IMR-90 (cell line): ENCODE measurements at regions not wholly inside any gene's neighbourhood (a gene's known extent, or its start where the extent isn't known, plus 50 kb on each side); places are given as distances from the start of the nearest gene placed in this dataset.

Experiments used
- ATAC-seq: fragments of 200-7000 bp; cut with Tn5 transposase; 2 replicates; pipeline ENCODE4 v1.9.1; 2020; ENCODE audit warnings: low read depth, mild to moderate bottlenecking, moderate library complexity
- BruUV-seq: library from RNA; stranded (reverse); fragments of 400-500 nt; replicated peaks from 2 replicates; lab custom pipeline; 2021; lab: Mats Ljungman, UMichigan
- CTCF ChIA-PET: fragments of 300-600 bp; formaldehyde crosslinking; extraction: SDS; loops from one replicate; lab custom pipeline; 2021; ENCODE audit warnings: antibody characterized with exemption; lab: Yijun Ruan, JAX
- POLR2A ChIA-PET: fragments of 300-600 bp; sonication (Branson Sonifier 250); formaldehyde crosslinking; loops from one replicate; lab custom pipeline; 2022; ENCODE audit warnings: antibody characterized with exemption; ENCODE audit not compliant: unreplicated experiment; lab: Charles Lee
- DNase-seq: peaks from one replicate; pipeline ENCODE4 v3.0.0; 2013
- H2AFZ ChIP-seq: replicated peaks from 2 replicates; pipeline ENCODE3; 2013; ENCODE audit warnings: low read length, mild to moderate bottlenecking; ENCODE audit not compliant: poor library complexity
- H2AK5ac ChIP-seq: 2 replicates; pipeline ENCODE4 v1.6.1; 2013; ENCODE audit warnings: low read depth, low read length, inconsistent platforms
- H2AK9ac ChIP-seq: replicated peaks from 2 replicates; pipeline ENCODE3; 2013; ENCODE audit warnings: mild to moderate bottlenecking, low read depth, low read length, moderate library complexity; ENCODE audit not compliant: poor library complexity
- H2BK120ac ChIP-seq: 2 replicates; pipeline ENCODE4 v1.6.1; 2013; ENCODE audit warnings: low read depth, low read length, inconsistent platforms
- H2BK15ac ChIP-seq: 3 replicates; pipeline ENCODE4 v1.6.1; 2013; ENCODE audit warnings: low read depth, low read length, inconsistent platforms
- H2BK20ac ChIP-seq: 2 replicates; pipeline ENCODE4 v1.6.1; 2013; ENCODE audit warnings: low read depth, mild to moderate bottlenecking, inconsistent platforms, low read length, moderate library complexity
- H2BK5ac ChIP-seq: 2 replicates; pipeline ENCODE4 v1.6.1; 2013; ENCODE audit warnings: mild to moderate bottlenecking, low read depth, low read length, inconsistent platforms; ENCODE audit not compliant: poor library complexity, severe bottlenecking
- H3K14ac ChIP-seq: replicated peaks from 2 replicates; pipeline ENCODE4 v1.6.1; 2013; ENCODE audit warnings: low read depth, low read length, inconsistent platforms
- H3K18ac ChIP-seq: 2 replicates; pipeline ENCODE4 v1.6.1; 2013; ENCODE audit warnings: low read depth, low read length, control low read depth
- H3K23ac ChIP-seq: 2 replicates; pipeline ENCODE4 v1.6.1; 2013; ENCODE audit warnings: low read depth, low read length, inconsistent platforms
- H3K27ac ChIP-seq: 2 replicates; pipeline ENCODE4 v1.5.1; 2013; ENCODE audit warnings: mild to moderate bottlenecking, control low read depth, low read length; ENCODE audit not compliant: insufficient read depth
- H3K27me3 ChIP-seq: 2 replicates; pipeline ENCODE4 v1.6.1; 2013; ENCODE audit warnings: low read length; ENCODE audit not compliant: control insufficient read depth, insufficient read depth
- H3K36me3 ChIP-seq: 2 replicates; pipeline ENCODE4 v1.6.1; 2013; ENCODE audit warnings: low read length, mixed read lengths; ENCODE audit not compliant: control insufficient read depth, insufficient read depth
- H3K4ac ChIP-seq: 2 replicates; pipeline ENCODE4 v1.6.1; 2013; ENCODE audit warnings: low read depth, low read length, inconsistent platforms
- H3K4me1 ChIP-seq: 2 replicates; pipeline ENCODE4 v1.6.1; 2013; ENCODE audit warnings: low read length, mixed read lengths; ENCODE audit not compliant: control insufficient read depth, insufficient read depth
- H3K4me2 ChIP-seq: 2 replicates; pipeline ENCODE4 v1.6.1; 2013; ENCODE audit warnings: low read depth, mild to moderate bottlenecking, control low read depth, low read length, moderate library complexity
- H3K4me3 ChIP-seq: 2 replicates; pipeline ENCODE4 v1.5.1; 2013; ENCODE audit warnings: low read depth, mild to moderate bottlenecking, control low read depth, low read length, moderate library complexity; ENCODE audit not compliant: insufficient read depth
- H3K56ac ChIP-seq: 2 replicates; pipeline ENCODE4 v1.6.1; 2013; ENCODE audit warnings: low read length, inconsistent platforms; ENCODE audit not compliant: insufficient read depth; ENCODE audit errors: extremely low read depth
- H3K79me1 ChIP-seq, 2 experiments: 2 replicates each; pipeline ENCODE4 v1.6.1; 2013; ENCODE audit warnings: low read length in 2 of 2, inconsistent platforms in 1 of 2, low read depth in 1 of 2
- H3K9ac ChIP-seq: 2 replicates; pipeline ENCODE4 v1.6.1; 2013; ENCODE audit warnings: low read depth, low read length, control low read depth
- H3K9me1 ChIP-seq: 2 replicates; pipeline ENCODE4 v1.6.1; 2013; ENCODE audit warnings: low read length, inconsistent platforms; ENCODE audit not compliant: insufficient read depth
- H3K9me3 ChIP-seq: 2 replicates; pipeline ENCODE4 v1.6.1; 2013; ENCODE audit warnings: low read length; ENCODE audit not compliant: control insufficient read depth, insufficient read depth
- H4K20me1 ChIP-seq: 2 replicates; pipeline ENCODE4 v1.6.1; 2013; ENCODE audit warnings: low read length, inconsistent platforms; ENCODE audit not compliant: insufficient read depth
- H4K5ac ChIP-seq: 2 replicates; pipeline ENCODE4 v1.6.1; 2013; ENCODE audit warnings: mild to moderate bottlenecking, low read depth, low read length, control low read depth
- H4K8ac ChIP-seq, 2 experiments: 2 replicates each; pipeline ENCODE4 v1.6.1; 2013; ENCODE audit warnings: low read depth in 2 of 2, low read length in 2 of 2, control low read depth in 1 of 2, inconsistent platforms in 1 of 2
- H4K91ac ChIP-seq: 2 replicates; pipeline ENCODE4 v1.6.1; 2013; ENCODE audit warnings: low read depth, low read length, inconsistent platforms; ENCODE audit not compliant: insufficient read depth
- BHLHE40 ChIP-seq: fragments of 150-350 bp; IDR thresholded peaks from 2 replicates; pipeline ENCODE4 v1.6.1; 2016; ENCODE audit warnings: mild to moderate bottlenecking, low read depth, low read length
- CHD1 ChIP-seq: IDR thresholded peaks from 2 replicates; pipeline ENCODE4 v1.6.1; 2012; ENCODE audit warnings: low read depth, low read length, improper control_type of control experiment
- CTCF ChIP-seq: conservative IDR thresholded peaks from 2 replicates; pipeline ENCODE4 v1.5.1; 2012; ENCODE audit warnings: mild to moderate bottlenecking, low read depth, low read length, improper control_type of control experiment
- FOS ChIP-seq: fragments of 150-350 bp; IDR thresholded peaks from 2 replicates; pipeline ENCODE4 v1.6.1; 2016; ENCODE audit warnings: low read depth, low read length
- MAFK ChIP-seq: IDR thresholded peaks from 2 replicates; pipeline ENCODE4 v1.6.1; 2012; ENCODE audit warnings: low read depth, low read length, improper control_type of control experiment
- MAZ ChIP-seq: IDR thresholded peaks from 2 replicates; pipeline ENCODE4 v1.6.1; 2012; ENCODE audit warnings: low read depth, mild to moderate bottlenecking, low read length, improper control_type of control experiment, moderate library complexity, borderline replicate concordance
- MXI1 ChIP-seq: IDR thresholded peaks from 2 replicates; pipeline ENCODE4 v1.6.1; 2012; ENCODE audit warnings: low read depth, mild to moderate bottlenecking, low read length, moderate library complexity, borderline replicate concordance
- NFE2L2 ChIP-seq: fragments of 150-350 bp; IDR thresholded peaks from 2 replicates; pipeline ENCODE4 v1.6.1; 2016; ENCODE audit warnings: low read depth, mild to moderate bottlenecking, low read length
- POLR2A ChIP-seq: IDR thresholded peaks from 2 replicates; pipeline ENCODE4 v1.6.1; 2012; ENCODE audit warnings: mild to moderate bottlenecking, low read depth, low read length
- RAD21 ChIP-seq: IDR thresholded peaks from 2 replicates; pipeline ENCODE4 v1.6.1; 2012; ENCODE audit warnings: low read length, improper control_type of control experiment
- RFX5 ChIP-seq: IDR thresholded peaks from 2 replicates; pipeline ENCODE4 v1.8.0; 2012; ENCODE audit warnings: low read depth, mild to moderate bottlenecking, low read length, moderate library complexity
- SMC3 ChIP-seq: fragments of 150-350 bp; IDR thresholded peaks from 2 replicates; pipeline ENCODE4 v1.6.1; 2016; ENCODE audit warnings: low read depth, mild to moderate bottlenecking, antibody characterized with exemption, low read length, moderate library complexity
- WGBS, 2 experiments: methylation state at CpG; one replicate each; pipeline versions ENCODE4 v1.1.5 to v1.1.7; 2013; ENCODE audit warnings: missing lambda C conversion rate in 2 of 2; ENCODE audit not compliant: insufficient read length in 1 of 2; ENCODE audit errors: extremely low coverage in 2 of 2; 5-methylcytosine and 5-hydroxymethylcytosine counted together
- dilution Hi-C: fragments of 300-500 bp; cut with HindIII; formaldehyde crosslinking; loops from one replicate; pipeline ENCODE4 v1.14.3; 2018; ENCODE audit warnings: low sequenced_read_pairs; ENCODE audit not compliant: unreplicated experiment
- in situ Hi-C: fragments of 300-500 bp; cut with MboI; formaldehyde crosslinking; loops from 3 replicates; pipeline ENCODE4 v1.14.3; 2019; ENCODE audit warnings: low sequenced_read_pairs, inconsistent platforms, mixed read lengths
- intact Hi-C: fragments of 100-400 bp; cut with micrococcal nuclease; formaldehyde crosslinking; loops from 2 replicates; pipeline ENCODE4 v1.10.0; 2022
- TF ChIP-seq, protein P1 (sequence below): fragments of 150-350 bp; IDR thresholded peaks from 2 replicates; pipeline ENCODE4 v1.6.1; 2016; ENCODE audit warnings: low read depth, mild to moderate bottlenecking, low read length, moderate library complexity, borderline replicate concordance

GRCh38 chr4:30790998-30791397 is 70.8 kb downstream of the PCDH7 start:
- H3K23ac ChIP-seq, result no peak overlapping the region
- H4K20me1 ChIP-seq, result no peaks in the 10 kb centered on the region
- no peak overlapping the region for H3K27ac ChIP-seq
- H3K14ac ChIP-seq, result no peak overlapping the region
- no peak overlapping the region for H3K56ac ChIP-seq
- TF ChIP-seq CHD1 (no peak), RFX5 (no peak), BHLHE40 (no peak), MAZ (no peak), FOS (no peak), SMC3 (no peak), CTCF (no peak), RAD21 (no peak), POLR2A (no peak), MXI1 (no peak), NFE2L2 (no peak), MAFK (no peak)
- TF ChIP-seq, protein P1, sequence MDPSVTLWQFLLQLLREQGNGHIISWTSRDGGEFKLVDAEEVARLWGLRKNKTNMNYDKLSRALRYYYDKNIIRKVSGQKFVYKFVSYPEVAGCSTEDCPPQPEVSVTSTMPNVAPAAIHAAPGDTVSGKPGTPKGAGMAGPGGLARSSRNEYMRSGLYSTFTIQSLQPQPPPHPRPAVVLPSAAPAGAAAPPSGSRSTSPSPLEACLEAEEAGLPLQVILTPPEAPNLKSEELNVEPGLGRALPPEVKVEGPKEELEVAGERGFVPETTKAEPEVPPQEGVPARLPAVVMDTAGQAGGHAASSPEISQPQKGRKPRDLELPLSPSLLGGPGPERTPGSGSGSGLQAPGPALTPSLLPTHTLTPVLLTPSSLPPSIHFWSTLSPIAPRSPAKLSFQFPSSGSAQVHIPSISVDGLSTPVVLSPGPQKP, result no peak
- ChIA-PET CTCF (no interaction called here), POLR2A (no interaction called here)
- in situ Hi-C loops, result no loop called here
- H4K91ac ChIP-seq, result no peak overlapping the region
- H3K27me3 ChIP-seq, result no peaks in the 10 kb centered on the region
- dilution Hi-C loops, result no loop called here
- H3K9me1 ChIP-seq, result no peaks in the 10 kb centered on the region
- no peaks in the 10 kb centered on the region for H3K9me3 ChIP-seq
- no peak overlapping the region for H3K4me2 ChIP-seq
- H3K79me1 ChIP-seq, result no peaks in the 10 kb centered on the region
- WGBS, 2 experiments, result no CpG with 5 or more reads among the region's 4 CpGs
- no peak overlapping the region for H2AK9ac ChIP-seq
- no peaks in the 10 kb centered on the region for H3K4me1 ChIP-seq
- H2AK5ac ChIP-seq, result no peak overlapping the region
- H3K4ac ChIP-seq, result no peak overlapping the region
- no peak overlapping the region for H2BK5ac ChIP-seq
- no peak for ATAC-seq
- intact Hi-C loops, result no loop called here
- no TSS peak for BruUV-seq
- no peak for DNase-seq
- no peak overlapping the region for H2BK15ac ChIP-seq
- H3K36me3 ChIP-seq, result no peaks in the 10 kb centered on the region
- H2BK120ac ChIP-seq, result no peak overlapping the region
- H3K4me3 ChIP-seq, result no peak overlapping the region
- no peak overlapping the region for H4K8ac ChIP-seq
- no peak overlapping the region for H3K18ac ChIP-seq
- no peak overlapping the region for H2AFZ ChIP-seq
- no peak overlapping the region for H4K5ac ChIP-seq
- no peak overlapping the region for H2BK20ac ChIP-seq
- no peak overlapping the region for H3K9ac ChIP-seq
